Renal cortical epithelial cell (primary cell): ENCODE measurements at regions not wholly inside any gene's neighbourhood (a gene's known extent, or its start where the extent isn't known, plus 50 kb on each side); places are given as distances from the start of the nearest gene placed in this dataset.

Experiments
- DNase-seq: peaks from one replicate; pipeline ENCODE4 v3.0.0-alpha.2; 2011; ENCODE audit warnings: low read depth

- no peak for DNase-seq
Observed at GRCh38 chr5:2569774-2570542, 181.5 kb downstream of the IRX2 start.

GRCh38 chr5:2569176-2569575 lies 182.3 kb downstream of the IRX2 start:
- no peak for DNase-seq

- no peak for DNase-seq
Observed at GRCh38 chr5:2566284-2566683, 185.2 kb downstream of the IRX2 start.

GRCh38 chr5:2565147-2565546 lies 186.3 kb downstream of the IRX2 start:
- DNase-seq, result no peak

- DNase-seq, result no peak
Observed at GRCh38 chr5:2563046-2563445, 188.4 kb downstream of the IRX2 start.

- no peak for DNase-seq
Observed at GRCh38 chr5:2562036-2562435, 189.4 kb downstream of the IRX2 start.

GRCh38 chr5:2560435-2560834 lies 191.0 kb downstream of the IRX2 start:
- DNase-seq, result no peak

GRCh38 chr5:2557435-2557834 lies 194.0 kb downstream of the IRX2 start:
- DNase-seq, result no peak

GRCh38 chr5:2556375-2556966 lies 195.0 kb downstream of the IRX2 start:
- no peak for DNase-seq

GRCh38 chr5:2553611-2554010 lies 197.9 kb downstream of the IRX2 start:
- DNase-seq, result no peak

GRCh38 chr5:2550509-2550908 lies 201.0 kb downstream of the IRX2 start:
- no peak for DNase-seq

- no peak for DNase-seq
Observed at GRCh38 chr5:2549900-2550299, 201.6 kb downstream of the IRX2 start.

- no peak for DNase-seq
Observed at GRCh38 chr5:2549354-2549753, 202.1 kb downstream of the IRX2 start.

- no peak for DNase-seq
Observed at GRCh38 chr5:2546938-2547337, 204.5 kb downstream of the IRX2 start.

- DNase-seq, result no peak
Observed at GRCh38 chr5:2544003-2544402, 207.5 kb downstream of the IRX2 start.

GRCh38 chr5:2542821-2543220 lies 208.7 kb downstream of the IRX2 start:
- DNase-seq, result no peak

- DNase-seq, result no peak
Observed at GRCh38 chr5:2542026-2542425, 209.5 kb downstream of the IRX2 start.

- no peak for DNase-seq
Observed at GRCh38 chr5:2538169-2538568, 213.3 kb downstream of the IRX2 start.

- DNase-seq, result no peak
Observed at GRCh38 chr5:2537378-2538145, 213.9 kb downstream of the IRX2 start.

- no peak for DNase-seq
Observed at GRCh38 chr5:2536632-2537377, 214.7 kb downstream of the IRX2 start.

- DNase-seq, result no peak
Observed at GRCh38 chr5:2534970-2535369, 216.5 kb downstream of the IRX2 start.

GRCh38 chr5:2534251-2534650 lies 217.2 kb downstream of the IRX2 start:
- no peak for DNase-seq
